ENCODE measurements at regions not wholly inside any gene's neighbourhood (a gene's known extent, or its start where the extent isn't known, plus 50 kb on each side); places are given as distances from the start of the nearest gene placed in this dataset.

DNA sequence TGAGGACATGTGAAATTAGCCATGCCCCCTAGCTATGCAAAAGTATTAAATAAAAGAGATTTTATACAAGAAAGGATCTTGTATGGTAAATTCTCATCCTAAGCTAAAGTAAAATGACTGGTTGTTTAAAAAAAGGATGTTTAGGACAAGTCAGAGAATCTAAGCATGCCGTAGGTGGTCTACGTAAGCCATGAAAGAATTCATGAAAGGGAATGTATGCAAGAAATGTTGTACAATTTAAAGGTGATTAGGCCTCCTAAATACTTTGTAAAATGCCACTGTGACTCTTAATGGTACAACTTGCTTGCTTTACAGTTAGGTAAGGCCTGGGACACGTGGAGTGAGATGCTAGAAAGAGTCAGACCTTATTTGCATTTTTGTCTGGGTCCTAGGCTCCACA is 209.0 kb downstream of the EFHB start:
- TF ChIP-seq, protein P1, sequence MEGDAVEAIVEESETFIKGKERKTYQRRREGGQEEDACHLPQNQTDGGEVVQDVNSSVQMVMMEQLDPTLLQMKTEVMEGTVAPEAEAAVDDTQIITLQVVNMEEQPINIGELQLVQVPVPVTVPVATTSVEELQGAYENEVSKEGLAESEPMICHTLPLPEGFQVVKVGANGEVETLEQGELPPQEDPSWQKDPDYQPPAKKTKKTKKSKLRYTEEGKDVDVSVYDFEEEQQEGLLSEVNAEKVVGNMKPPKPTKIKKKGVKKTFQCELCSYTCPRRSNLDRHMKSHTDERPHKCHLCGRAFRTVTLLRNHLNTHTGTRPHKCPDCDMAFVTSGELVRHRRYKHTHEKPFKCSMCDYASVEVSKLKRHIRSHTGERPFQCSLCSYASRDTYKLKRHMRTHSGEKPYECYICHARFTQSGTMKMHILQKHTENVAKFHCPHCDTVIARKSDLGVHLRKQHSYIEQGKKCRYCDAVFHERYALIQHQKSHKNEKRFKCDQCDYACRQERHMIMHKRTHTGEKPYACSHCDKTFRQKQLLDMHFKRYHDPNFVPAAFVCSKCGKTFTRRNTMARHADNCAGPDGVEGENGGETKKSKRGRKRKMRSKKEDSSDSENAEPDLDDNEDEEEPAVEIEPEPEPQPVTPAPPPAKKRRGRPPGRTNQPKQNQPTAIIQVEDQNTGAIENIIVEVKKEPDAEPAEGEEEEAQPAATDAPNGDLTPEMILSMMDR (IDR thresholded peaks at IDR 0.05): no peak

GRCh38 chr3:19717736-19718135 is 216.3 kb downstream of the EFHB start:
- no peak for DNase-seq
- Mint-ChIP-seq H3K4me1 (ENCODE audit: low read depth) (no peaks in the 10 kb centered on the region), H3K27ac (no peak overlapping the region), H3K36me3 (ENCODE audit: low read depth) (0 out of 2 replicates have a peak, but pooled peaks cover 8% of the 10 kb centered on the region), H3K9me3 (peaks cover 39% of the 10 kb centered on the region), H3K27me3 (ENCODE audit: insufficient read depth) (no peaks in the 10 kb centered on the region; the same call in 1 of the 2 replicates), H3K4me3 (no peak overlapping the region)
- TF ChIP-seq, protein P1 (IDR thresholded peaks at IDR 0.05): no peak

More for the DNA sequence above, 209.0 kb downstream of the EFHB start:
- H3K27me3 Mint-ChIP-seq (ENCODE audit: insufficient read depth): no peaks in the 10 kb centered on the region; the same call in 1 of the 2 replicates
- no peak overlapping the region for H3K27ac Mint-ChIP-seq
- H3K4me1 Mint-ChIP-seq (ENCODE audit: low read depth): no peaks in the 10 kb centered on the region
- no peak for DNase-seq
- 0 out of 2 replicates have a peak, but pooled peaks cover 8% of the 10 kb centered on the region for H3K36me3 Mint-ChIP-seq (ENCODE audit: low read depth)
- H3K9me3 Mint-ChIP-seq: peaks cover 43% of the 10 kb centered on the region
- H3K4me3 Mint-ChIP-seq: no peak overlapping the region

GRCh38 chr3:19711160-19711782 is 222.7 kb downstream of the EFHB start:
- Mint-ChIP-seq H3K27me3 (ENCODE audit: insufficient read depth) (no peaks in the 10 kb centered on the region; the same call in 1 of the 2 replicates), H3K9me3 (peaks cover 18% of the 10 kb centered on the region), H3K4me3 (no peak overlapping the region), H3K27ac (no peak overlapping the region), H3K36me3 (ENCODE audit: low read depth) (no peaks in the 10 kb centered on the region), H3K4me1 (ENCODE audit: low read depth) (no peaks in the 10 kb centered on the region)
- DNase-seq: no peak
- TF ChIP-seq, protein P1 (IDR thresholded peaks at IDR 0.05): no peak

DNA sequence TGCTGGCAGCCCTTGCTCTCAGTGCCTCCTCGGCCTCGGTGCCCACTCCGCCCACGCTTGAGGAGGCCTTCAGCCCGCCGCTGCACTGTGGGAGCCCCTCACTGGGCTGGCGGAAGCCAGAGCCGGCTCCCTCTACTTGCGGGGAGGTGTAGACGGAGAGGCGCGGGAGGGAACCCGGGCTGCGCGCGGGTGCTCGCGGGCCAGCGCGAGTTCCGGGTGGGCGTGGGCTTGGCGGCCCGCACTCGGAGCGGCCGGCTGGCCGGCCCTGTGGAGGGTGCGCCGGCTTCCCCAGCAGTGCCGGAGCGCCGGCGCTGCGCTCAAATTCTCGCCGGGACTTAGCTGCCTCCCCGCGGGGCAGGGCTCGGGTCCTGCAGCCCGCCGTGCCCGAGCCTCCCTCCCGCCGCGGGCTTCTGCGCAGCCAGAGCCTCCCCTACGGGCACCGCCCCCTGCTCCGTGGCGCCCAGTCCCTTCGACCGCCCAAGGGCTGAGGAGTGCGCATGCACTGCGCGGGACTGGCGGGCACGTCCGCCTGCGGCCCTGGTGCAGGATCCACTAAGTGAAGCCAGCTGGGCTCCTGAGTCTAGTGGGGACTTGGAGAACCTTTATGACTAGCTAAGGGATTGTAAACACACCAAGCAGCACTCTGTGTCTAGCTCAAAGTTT is 231.5 kb downstream of the EFHB start:
- Mint-ChIP-seq H3K27ac (no peak overlapping the region), H3K36me3 (ENCODE audit: low read depth) (no peaks in the 10 kb centered on the region), H3K27me3 (ENCODE audit: insufficient read depth) (no peaks in the 10 kb centered on the region), H3K4me1 (ENCODE audit: low read depth) (no peaks in the 10 kb centered on the region), H3K9me3 (peaks cover 46% of the 10 kb centered on the region), H3K4me3 (no peak overlapping the region)
- TF ChIP-seq, protein P1 (IDR thresholded peaks at IDR 0.05): no peak
- no peak for DNase-seq

DNA sequence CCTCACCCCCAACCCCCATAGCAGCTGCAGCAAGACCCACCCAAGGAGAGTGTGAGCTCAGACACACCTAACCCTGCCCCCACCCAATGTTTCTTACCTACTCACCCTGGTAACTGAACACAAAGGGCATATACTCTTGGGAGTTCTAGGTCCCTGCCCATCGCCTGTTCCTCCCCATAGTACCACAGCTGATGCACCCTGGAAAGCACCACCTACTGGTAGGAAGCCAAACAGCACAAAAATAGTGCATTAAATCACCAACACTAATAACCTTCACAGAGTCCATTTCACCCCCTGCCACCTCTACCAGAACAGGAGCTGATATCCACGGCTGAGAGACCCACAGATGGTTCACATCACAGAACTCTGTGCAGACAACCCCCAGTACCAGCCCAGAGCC is 245.2 kb downstream of the EFHB start:
- Mint-ChIP-seq H3K9me3 (peaks cover 79% of the 10 kb centered on the region), H3K27me3 (ENCODE audit: insufficient read depth) (no peaks in the 10 kb centered on the region; the same call in 1 of the 2 replicates), H3K36me3 (ENCODE audit: low read depth) (no peaks in the 10 kb centered on the region), H3K27ac (no peak overlapping the region), H3K4me3 (no peak overlapping the region), H3K4me1 (ENCODE audit: low read depth) (no peaks in the 10 kb centered on the region)
- TF ChIP-seq, protein P1 (IDR thresholded peaks at IDR 0.05): no peak
- no peak for DNase-seq

Data from HFFc6 (cell line).